ENCODE measurements at regions not wholly inside any gene's neighbourhood (a gene's known extent, or its start where the extent isn't known, plus 50 kb on each side); places are given as distances from the start of the nearest gene placed in this dataset.

GRCh38 chr1:36665478-36666080 is 182.9 kb upstream of the CSF3R start:
- DNase-seq (ENCODE audit: low spot score), result no peak
- TF ChIP-seq, protein P1, sequence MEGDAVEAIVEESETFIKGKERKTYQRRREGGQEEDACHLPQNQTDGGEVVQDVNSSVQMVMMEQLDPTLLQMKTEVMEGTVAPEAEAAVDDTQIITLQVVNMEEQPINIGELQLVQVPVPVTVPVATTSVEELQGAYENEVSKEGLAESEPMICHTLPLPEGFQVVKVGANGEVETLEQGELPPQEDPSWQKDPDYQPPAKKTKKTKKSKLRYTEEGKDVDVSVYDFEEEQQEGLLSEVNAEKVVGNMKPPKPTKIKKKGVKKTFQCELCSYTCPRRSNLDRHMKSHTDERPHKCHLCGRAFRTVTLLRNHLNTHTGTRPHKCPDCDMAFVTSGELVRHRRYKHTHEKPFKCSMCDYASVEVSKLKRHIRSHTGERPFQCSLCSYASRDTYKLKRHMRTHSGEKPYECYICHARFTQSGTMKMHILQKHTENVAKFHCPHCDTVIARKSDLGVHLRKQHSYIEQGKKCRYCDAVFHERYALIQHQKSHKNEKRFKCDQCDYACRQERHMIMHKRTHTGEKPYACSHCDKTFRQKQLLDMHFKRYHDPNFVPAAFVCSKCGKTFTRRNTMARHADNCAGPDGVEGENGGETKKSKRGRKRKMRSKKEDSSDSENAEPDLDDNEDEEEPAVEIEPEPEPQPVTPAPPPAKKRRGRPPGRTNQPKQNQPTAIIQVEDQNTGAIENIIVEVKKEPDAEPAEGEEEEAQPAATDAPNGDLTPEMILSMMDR (IDR thresholded peaks at IDR 0.05; ENCODE audit: extremely low read depth, missing control alignments), result no peak

DNA sequence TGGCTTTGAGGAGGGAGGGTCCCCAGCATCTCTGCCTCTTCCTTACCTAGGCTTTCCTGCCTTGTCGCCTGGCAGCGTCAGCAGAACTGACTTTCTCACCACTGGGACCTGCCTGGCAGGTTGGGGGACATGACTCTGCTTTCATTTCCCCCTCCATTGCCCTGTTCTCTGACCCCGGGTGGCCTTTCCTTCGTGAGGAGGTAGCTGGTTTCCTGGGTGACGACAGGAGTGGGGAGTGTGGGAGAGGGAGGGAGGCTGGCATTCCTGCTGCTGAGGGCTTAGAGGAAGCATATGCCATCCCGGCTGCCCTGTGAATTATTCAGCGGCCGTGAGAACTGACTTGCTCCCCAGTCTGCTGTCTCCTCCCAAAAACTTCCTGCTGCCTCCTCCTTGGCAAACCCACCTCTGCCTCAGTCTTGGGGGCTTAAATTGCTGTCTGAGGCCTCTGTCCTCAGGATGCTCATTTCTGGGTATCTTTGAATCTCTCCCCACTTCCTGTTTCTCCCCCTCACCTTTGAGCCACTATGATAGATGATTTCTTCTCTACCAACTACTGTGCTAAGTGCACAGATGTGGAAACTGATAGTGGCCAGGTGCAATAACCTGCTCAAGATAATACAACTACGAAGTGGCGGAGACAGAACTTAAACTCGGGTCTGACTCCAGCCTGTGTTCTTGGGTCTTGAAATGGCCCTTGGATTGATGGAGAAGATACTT is 182.0 kb upstream of the CSF3R start:
- TF ChIP-seq, protein P1 (IDR thresholded peaks at IDR 0.05; ENCODE audit: extremely low read depth, missing control alignments), result no peak
- DNase-seq (ENCODE audit: low spot score), result no peak

DNA sequence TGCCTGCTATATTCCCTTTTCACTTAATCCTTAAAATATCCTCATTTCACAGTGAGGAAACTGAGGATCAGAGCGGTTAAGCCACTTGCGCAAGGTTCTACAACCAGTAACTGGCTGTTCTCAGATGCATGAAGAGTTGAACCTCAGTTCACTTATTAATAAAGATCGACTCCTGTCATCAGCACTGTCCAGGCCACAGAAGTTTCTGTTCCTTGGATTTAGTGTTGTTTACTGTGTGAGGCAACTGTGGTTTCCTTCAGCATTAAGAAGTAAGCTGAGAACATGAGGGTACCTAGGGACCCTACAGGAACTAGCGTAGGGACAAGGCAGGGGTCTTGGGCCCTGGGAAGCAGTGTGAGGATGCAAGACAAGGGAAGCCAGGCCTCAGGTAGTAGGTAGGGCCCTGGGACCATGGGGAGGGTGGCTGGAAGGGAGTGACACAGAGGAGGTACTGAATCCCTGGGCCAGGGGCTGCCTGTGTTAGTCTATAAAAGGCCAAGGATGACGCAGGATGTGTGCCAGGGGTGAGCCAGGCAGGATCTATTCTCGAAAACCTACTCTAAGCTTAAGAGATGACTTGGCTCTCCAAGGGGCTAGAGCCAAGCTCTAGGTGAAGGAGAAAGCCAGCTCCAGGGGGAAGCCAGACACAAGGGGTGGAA is 181.2 kb upstream of the CSF3R start:
- no peak for DNase-seq (ENCODE audit: low spot score)

DNA sequence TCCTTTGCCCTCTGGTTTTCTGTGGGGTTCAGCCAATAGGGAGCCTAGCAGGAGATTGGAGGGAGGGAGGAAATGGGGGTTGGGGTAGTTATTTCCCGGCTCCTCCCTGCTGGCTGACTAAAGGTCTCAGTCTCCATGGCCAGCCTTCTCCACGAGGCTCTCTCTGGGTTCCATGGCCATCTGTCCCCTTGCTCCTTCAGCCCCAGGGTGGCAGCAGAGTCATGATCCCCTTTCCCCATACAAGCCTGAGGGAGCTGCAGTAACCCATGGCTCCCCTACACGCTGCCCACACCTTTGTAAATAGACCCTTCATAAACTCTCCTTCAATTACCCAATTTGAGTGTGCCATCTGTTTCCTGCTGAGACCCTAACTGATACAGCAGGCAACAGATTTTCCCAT is 176.1 kb upstream of the CSF3R start:
- DNase-seq (ENCODE audit: low spot score), result no peak

More for the DNA sequence above, 181.2 kb upstream of the CSF3R start:
- TF ChIP-seq, protein P1 (IDR thresholded peaks at IDR 0.05; ENCODE audit: extremely low read depth, missing control alignments), result no peak

DNA sequence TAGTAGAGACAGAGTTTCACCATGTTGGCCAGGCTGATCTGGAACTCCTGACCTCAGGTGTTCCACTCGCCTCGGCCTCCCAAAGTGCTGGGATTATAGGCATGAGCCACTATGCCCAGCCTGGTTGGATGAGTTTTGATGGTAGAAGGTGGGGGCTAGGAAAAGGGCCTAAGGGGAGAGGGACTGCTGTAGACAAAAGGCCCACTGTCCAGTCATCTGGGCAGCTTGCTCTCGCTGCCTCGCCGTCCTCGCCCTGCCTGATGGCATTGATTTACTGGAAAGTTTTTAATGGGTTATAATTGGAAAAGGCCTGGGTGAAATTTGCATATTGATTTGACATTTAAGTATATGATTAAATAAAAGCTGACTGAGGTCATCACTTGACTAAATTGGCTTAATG is 175.1 kb upstream of the CSF3R start:
- no peak for DNase-seq (ENCODE audit: low spot score)
- TF ChIP-seq, protein P1 (IDR thresholded peaks at IDR 0.05; ENCODE audit: extremely low read depth, missing control alignments), result no peak

More for the DNA sequence above, 176.1 kb upstream of the CSF3R start:
- TF ChIP-seq, protein P1 (IDR thresholded peaks at IDR 0.05; ENCODE audit: extremely low read depth, missing control alignments), result no peak

DNA sequence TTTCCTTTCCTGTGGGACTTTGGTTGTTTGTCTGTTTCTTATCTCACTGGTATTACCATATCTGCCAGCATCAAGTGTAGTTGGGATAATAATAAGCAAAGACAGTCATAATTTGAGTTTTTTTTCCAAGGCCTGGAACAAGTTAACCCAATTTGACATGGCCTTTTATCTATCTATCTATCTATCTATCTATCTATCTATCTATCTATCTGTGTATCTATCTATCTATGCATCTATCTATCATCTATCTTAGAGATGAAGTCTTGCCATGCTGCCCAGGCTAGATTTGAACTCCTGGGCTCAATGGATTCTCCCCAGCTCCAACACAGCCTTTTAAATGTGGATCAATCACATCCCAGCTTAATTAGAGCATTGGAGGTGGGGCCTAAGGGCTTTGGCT is 174.1 kb upstream of the CSF3R start:
- TF ChIP-seq, protein P1 (IDR thresholded peaks at IDR 0.05; ENCODE audit: extremely low read depth, missing control alignments), result no peak
- DNase-seq (ENCODE audit: low spot score), result no peak

GRCh38 chr1:36656271-36656670 is 173.6 kb upstream of the CSF3R start:
- no peak for DNase-seq (ENCODE audit: low spot score)
- TF ChIP-seq, protein P1 (IDR thresholded peaks at IDR 0.05; ENCODE audit: extremely low read depth, missing control alignments), result no peak

Measured in GM20000 (cell line).